Fibroblast of lung (primary cell): ENCODE measurements at regions not wholly inside any gene's neighbourhood (a gene's known extent, or its start where the extent isn't known, plus 50 kb on each side); places are given as distances from the start of the nearest gene placed in this dataset.

ENCODE experiments used
- EZH2 ChIP-seq: IDR thresholded peaks from 2 replicates; pipeline ENCODE4 v1.5.1; 2012; ENCODE audit warnings: low read length, control low read depth, mild to moderate bottlenecking; ENCODE audit errors: missing control alignments
- TF ChIP-seq, protein P1 (sequence below), 2 donors: IDR thresholded peaks in 1 of 2; conservative IDR thresholded peaks in 1 of 2; 1 replicate in 1 of 2; 2 replicates in 1 of 2; pipeline ENCODE4 v1.5.1; 2011 to 2012; ENCODE audit warnings: low read length in 2 of 2, control low read depth in 1 of 2, inconsistent platforms in 1 of 2, low read depth in 1 of 2, mild to moderate bottlenecking in 1 of 2

DNA sequence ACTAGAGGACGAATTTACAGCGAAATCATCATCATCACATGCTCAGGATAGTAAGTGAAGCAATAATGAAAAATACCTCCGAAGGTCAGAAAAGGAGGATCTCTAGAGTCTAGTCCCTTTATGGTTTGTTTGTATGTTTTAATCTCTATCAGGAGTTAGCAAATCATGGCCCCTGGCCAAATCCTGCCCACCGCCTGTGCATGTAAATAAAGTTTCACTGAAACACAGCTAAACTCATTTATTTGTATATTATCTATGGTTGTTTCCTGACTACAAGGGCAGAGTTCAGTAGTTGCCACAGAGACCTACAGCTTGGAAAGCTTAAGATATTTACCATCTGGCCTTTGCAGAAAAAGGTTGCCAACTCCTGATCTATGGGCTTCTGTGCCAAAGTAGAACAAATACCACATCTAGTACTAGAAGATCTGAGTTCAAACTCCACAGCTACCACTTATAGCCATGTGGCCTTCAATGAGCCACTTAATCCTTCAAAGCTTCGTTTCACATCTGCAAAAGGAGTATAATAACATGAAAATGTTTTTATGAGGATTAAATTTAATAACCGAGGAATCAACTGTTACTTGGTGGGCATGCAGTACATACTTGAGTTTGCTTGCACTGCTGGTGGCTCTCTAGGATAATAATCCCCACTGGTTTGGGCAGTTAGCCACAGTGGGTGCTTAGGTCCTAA lies 94.0 kb upstream of the KIF26B start:
- TF ChIP-seq, protein P1, sequence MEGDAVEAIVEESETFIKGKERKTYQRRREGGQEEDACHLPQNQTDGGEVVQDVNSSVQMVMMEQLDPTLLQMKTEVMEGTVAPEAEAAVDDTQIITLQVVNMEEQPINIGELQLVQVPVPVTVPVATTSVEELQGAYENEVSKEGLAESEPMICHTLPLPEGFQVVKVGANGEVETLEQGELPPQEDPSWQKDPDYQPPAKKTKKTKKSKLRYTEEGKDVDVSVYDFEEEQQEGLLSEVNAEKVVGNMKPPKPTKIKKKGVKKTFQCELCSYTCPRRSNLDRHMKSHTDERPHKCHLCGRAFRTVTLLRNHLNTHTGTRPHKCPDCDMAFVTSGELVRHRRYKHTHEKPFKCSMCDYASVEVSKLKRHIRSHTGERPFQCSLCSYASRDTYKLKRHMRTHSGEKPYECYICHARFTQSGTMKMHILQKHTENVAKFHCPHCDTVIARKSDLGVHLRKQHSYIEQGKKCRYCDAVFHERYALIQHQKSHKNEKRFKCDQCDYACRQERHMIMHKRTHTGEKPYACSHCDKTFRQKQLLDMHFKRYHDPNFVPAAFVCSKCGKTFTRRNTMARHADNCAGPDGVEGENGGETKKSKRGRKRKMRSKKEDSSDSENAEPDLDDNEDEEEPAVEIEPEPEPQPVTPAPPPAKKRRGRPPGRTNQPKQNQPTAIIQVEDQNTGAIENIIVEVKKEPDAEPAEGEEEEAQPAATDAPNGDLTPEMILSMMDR (conservative IDR thresholded peaks at IDR 0.05 in 1 of 2, IDR thresholded peaks at IDR 0.05 in 1 of 2; ENCODE audit: low read depth in 1 of 2, low read length in 2 of 2), result no peak
- no peak for TF ChIP-seq EZH2
